ENCODE measurements at regions not wholly inside any gene's neighbourhood (a gene's known extent, or its start where the extent isn't known, plus 50 kb on each side); places are given as distances from the start of the nearest gene placed in this dataset.

DNA sequence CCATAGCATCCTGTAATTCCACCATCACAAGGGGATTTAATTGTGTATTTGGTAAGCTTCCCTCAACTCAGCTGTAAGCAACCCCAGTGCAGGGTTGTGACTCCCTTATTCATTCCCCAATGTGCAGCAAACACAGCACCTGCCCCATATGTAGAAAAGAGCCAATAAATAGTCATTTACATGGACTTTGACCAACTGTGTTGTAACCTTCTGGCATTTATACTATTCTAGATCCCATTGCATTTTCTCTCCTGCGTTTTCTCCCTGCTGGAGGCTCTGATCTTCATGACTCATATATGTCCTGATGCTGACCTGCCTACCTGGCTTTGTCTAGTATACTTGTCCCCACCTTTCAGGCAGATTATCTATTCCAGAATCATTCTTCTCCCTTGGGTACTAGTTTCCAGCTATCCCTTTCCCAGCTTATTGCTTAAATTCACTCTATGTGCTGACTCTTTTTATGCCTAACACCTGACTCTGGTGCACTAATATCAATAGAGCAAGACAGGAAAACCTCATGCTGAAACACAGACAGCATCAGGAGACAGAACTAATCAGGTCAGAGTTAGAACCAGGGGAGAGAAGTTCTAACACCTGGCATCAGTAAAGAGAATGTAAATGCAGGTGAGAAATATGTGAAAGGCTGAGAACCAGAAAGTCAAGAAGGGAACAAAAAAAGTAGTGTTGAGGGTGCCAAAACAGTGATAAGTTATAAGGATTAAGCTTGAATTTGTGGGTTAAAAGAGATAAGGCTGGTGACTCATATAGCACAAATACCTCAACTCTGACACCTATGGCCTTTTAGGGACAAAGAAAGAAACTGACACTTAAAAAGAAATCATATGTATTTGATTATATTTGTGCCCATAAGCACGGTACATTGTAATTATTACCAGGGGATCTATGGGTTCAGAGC, 402.7 kb downstream of the IPMK start:
- POLR2A ChIA-PET = no interaction called here
- FAIRE-seq = no peak
- TF ChIP-seq POLR2A (IDR thresholded peaks at IDR 0.05; ENCODE audit: low read depth, low read length) = no peak
- no peak for TF ChIP-seq DPF2 (IDR thresholded peaks at IDR 0.05)
- TF ChIP-seq IRF5 (IDR thresholded peaks at IDR 0.05; ENCODE audit: borderline replicate concordance) = no peak
- TF ChIP-seq MTA3 (IDR thresholded peaks at IDR 0.05; ENCODE audit: borderline replicate concordance, low read length) = no peak
- TF ChIP-seq, protein P1, sequence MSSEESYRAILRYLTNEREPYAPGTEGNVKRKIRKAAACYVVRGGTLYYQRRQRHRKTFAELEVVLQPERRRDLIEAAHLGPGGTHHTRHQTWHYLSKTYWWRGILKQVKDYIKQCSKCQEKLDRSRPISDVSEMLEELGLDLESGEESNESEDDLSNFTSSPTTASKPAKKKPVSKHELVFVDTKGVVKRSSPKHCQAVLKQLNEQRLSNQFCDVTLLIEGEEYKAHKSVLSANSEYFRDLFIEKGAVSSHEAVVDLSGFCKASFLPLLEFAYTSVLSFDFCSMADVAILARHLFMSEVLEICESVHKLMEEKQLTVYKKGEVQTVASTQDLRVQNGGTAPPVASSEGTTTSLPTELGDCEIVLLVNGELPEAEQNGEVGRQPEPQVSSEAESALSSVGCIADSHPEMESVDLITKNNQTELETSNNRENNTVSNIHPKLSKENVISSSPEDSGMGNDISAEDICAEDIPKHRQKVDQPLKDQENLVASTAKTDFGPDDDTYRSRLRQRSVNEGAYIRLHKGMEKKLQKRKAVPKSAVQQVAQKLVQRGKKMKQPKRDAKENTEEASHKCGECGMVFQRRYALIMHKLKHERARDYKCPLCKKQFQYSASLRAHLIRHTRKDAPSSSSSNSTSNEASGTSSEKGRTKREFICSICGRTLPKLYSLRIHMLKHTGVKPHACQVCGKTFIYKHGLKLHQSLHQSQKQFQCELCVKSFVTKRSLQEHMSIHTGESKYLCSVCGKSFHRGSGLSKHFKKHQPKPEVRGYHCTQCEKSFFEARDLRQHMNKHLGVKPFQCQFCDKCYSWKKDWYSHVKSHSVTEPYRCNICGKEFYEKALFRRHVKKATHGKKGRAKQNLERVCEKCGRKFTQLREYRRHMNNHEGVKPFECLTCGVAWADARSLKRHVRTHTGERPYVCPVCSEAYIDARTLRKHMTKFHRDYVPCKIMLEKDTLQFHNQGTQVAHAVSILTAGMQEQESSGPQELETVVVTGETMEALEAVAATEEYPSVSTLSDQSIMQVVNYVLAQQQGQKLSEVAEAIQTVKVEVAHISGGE (CRISPR knock-in tag; IDR thresholded peaks at IDR 0.05) = no peak
- no peak for TF ChIP-seq SRF (IDR thresholded peaks at IDR 0.05; ENCODE audit: low read depth in 2 of 2, low read length in 2 of 2)
- TF ChIP-seq EP300 (IDR thresholded peaks at IDR 0.05; ENCODE audit: borderline replicate concordance in 1 of 2, control insufficient read depth in 1 of 2, low read depth in 2 of 2, low read length in 2 of 2) = no peak
- TF ChIP-seq FOS (IDR thresholded peaks at IDR 0.05; ENCODE audit: borderline replicate concordance, extremely low read depth, insufficient read length) = no peak
- no peak for TF ChIP-seq HDAC2 (IDR thresholded peaks at IDR 0.05)
- TF ChIP-seq CHD4 (IDR thresholded peaks at IDR 0.05) = no peak
- no peak for TF ChIP-seq ZNF207 (IDR thresholded peaks at IDR 0.05; ENCODE audit: borderline replicate concordance)
- TF ChIP-seq BHLHE40 (IDR thresholded peaks at IDR 0.05; ENCODE audit: borderline replicate concordance in 1 of 2, low read depth in 2 of 2, low read length in 1 of 2) = no peak
- TF ChIP-seq SIN3A (IDR thresholded peaks at IDR 0.05; ENCODE audit: low read depth, low read length) = no peak
- TF ChIP-seq, protein P2, sequence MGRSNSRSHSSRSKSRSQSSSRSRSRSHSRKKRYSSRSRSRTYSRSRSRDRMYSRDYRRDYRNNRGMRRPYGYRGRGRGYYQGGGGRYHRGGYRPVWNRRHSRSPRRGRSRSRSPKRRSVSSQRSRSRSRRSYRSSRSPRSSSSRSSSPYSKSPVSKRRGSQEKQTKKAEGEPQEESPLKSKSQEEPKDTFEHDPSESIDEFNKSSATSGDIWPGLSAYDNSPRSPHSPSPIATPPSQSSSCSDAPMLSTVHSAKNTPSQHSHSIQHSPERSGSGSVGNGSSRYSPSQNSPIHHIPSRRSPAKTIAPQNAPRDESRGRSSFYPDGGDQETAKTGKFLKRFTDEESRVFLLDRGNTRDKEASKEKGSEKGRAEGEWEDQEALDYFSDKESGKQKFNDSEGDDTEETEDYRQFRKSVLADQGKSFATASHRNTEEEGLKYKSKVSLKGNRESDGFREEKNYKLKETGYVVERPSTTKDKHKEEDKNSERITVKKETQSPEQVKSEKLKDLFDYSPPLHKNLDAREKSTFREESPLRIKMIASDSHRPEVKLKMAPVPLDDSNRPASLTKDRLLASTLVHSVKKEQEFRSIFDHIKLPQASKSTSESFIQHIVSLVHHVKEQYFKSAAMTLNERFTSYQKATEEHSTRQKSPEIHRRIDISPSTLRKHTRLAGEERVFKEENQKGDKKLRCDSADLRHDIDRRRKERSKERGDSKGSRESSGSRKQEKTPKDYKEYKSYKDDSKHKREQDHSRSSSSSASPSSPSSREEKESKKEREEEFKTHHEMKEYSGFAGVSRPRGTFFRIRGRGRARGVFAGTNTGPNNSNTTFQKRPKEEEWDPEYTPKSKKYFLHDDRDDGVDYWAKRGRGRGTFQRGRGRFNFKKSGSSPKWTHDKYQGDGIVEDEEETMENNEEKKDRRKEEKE (IDR thresholded peaks at IDR 0.05) = no peak
- TF ChIP-seq ETV6 (conservative IDR thresholded peaks at IDR 0.05 in 1 of 2, IDR thresholded peaks at IDR 0.05 in 1 of 2; ENCODE audit: borderline replicate concordance in 1 of 2, low read depth in 1 of 2) = no peak
- TF ChIP-seq TCF3 (IDR thresholded peaks at IDR 0.05; ENCODE audit: borderline replicate concordance, insufficient read depth, low read depth, low read length) = no peak

More for the DNA sequence above, 402.7 kb downstream of the IPMK start:
- intact Hi-C loops (cut with micrococcal nuclease; ENCODE audit: unreplicated experiment) (no loop called here), in situ Hi-C loops (cut with MboI) (no loop called here)
- 0% methylated on average over 2 of the region's 2 CpGs for WGBS (ENCODE audit: insufficient coverage, insufficient replicate concordance, low lambda C conversion rate, missing lambda C conversion rate)
- H3K27me3 ChIP-seq (replicated peaks in 1 of 2; ENCODE audit: control insufficient read depth in 2 of 2, insufficient read depth in 2 of 2, low read length in 1 of 2) = no peaks in the 10 kb centered on the region
- H3K9me3 ChIP-seq (replicated peaks; ENCODE audit: control insufficient read depth, insufficient read depth, low read length) = no peaks in the 10 kb centered on the region
- DNase-seq (ENCODE audit: low read depth, low spot score) (no peak), ATAC-seq (no peak)
- CTCF ChIA-PET = no interaction called here
- no peaks in the 10 kb centered on the region for H3K4me1 ChIP-seq (ENCODE audit: control insufficient read depth, insufficient read depth, low read length)
- H3K4me3 ChIP-seq = no peak overlapping the region
- no TSS peak for BruUV-seq (replicated peaks)
- H4K20me1 ChIP-seq (ENCODE audit: control insufficient read depth, insufficient read depth) = no peaks in the 10 kb centered on the region; the same call in 1 of the 2 replicates
- H3K27ac ChIP-seq (ENCODE audit: control insufficient read depth, insufficient read depth) = no peak overlapping the region
- H2AFZ ChIP-seq (ENCODE audit: control insufficient read depth, low read depth, low read length) = no peak overlapping the region
- no peak overlapping the region for H3K9ac ChIP-seq (ENCODE audit: control insufficient read depth, insufficient read depth, low read length)
- no peaks in the 10 kb centered on the region for H3K79me2 ChIP-seq (ENCODE audit: control insufficient read depth, insufficient read depth, low read length)
- no peaks in the 10 kb centered on the region for H3K36me3 ChIP-seq (ENCODE audit: control insufficient read depth in 2 of 2, insufficient read depth in 2 of 2, low read length in 1 of 2)
- H3K4me2 ChIP-seq (ENCODE audit: control insufficient read depth, insufficient read depth) = no peak overlapping the region
- SMC1A ChIA-PET (ENCODE audit: uncharacterized antibody, unreplicated experiment) = no interaction called here
- RAD21 ChIA-PET (ENCODE audit: unreplicated experiment) = no interaction called here

Data from GM12878 (cell line).